Activated CD4-positive, alpha-beta memory T cell treated with anti-CD3 and anti-CD28 coated beads for 36 hours (primary cell): ENCODE measurements at regions not wholly inside any gene's neighbourhood (a gene's known extent, or its start where the extent isn't known, plus 50 kb on each side); places are given as distances from the start of the nearest gene placed in this dataset.

ENCODE experiments used
- CTCF ChIA-PET: fragments of 350-600 bp; sonication (Branson Sonifier 250); formaldehyde crosslinking; loops from one replicate; lab custom pipeline; 2021; ENCODE audit warnings: antibody characterized with exemption, inconsistent platforms; lab: Charles Lee
- POLR2A ChIA-PET: fragments of 350-600 bp; sonication (Branson Sonifier 250); formaldehyde crosslinking; loops from one replicate; lab custom pipeline; 2021; ENCODE audit warnings: antibody characterized with exemption; lab: Charles Lee
- DNase-seq: peaks from one replicate; pipeline ENCODE4 v3.0.0-alpha.2; 2020
- H3K27ac Mint-ChIP-seq: one replicate; pipeline ENCODE4 v1.8.0; 2021; ENCODE audit warnings: mixed read lengths
- H3K27me3 Mint-ChIP-seq: one replicate; pipeline ENCODE4 v1.8.0; 2021; ENCODE audit warnings: mixed read lengths
- H3K36me3 Mint-ChIP-seq: one replicate; pipeline ENCODE4 v1.8.0; 2021; ENCODE audit warnings: mixed read lengths
- H3K4me1 Mint-ChIP-seq: one replicate; pipeline ENCODE4 v1.8.0; 2021; ENCODE audit warnings: low read depth, mixed read lengths
- H3K4me3 Mint-ChIP-seq: one replicate; pipeline ENCODE4 v1.8.0; 2021; ENCODE audit warnings: mild to moderate bottlenecking, mixed read lengths
- H3K9me3 Mint-ChIP-seq: one replicate; pipeline ENCODE4 v1.8.0; 2021; ENCODE audit warnings: mixed read lengths
- intact Hi-C: fragments of 100-400 bp; cut with micrococcal nuclease; formaldehyde crosslinking; loops from one replicate; pipeline ENCODE4 v1.15.1; 2023

- intact Hi-C loops = no loop called here
- Mint-ChIP-seq H3K4me1 (peaks cover 5% of the 10 kb centered on the region), H3K27me3 (peaks cover 17% of the 10 kb centered on the region), H3K9me3 (no peaks in the 10 kb centered on the region), H3K27ac (no peak overlapping the region), H3K36me3 (no peaks in the 10 kb centered on the region), H3K4me3 (no peak overlapping the region)
- ChIA-PET CTCF (no interaction called here), POLR2A (no interaction called here)
- DNase-seq = no peak
These were observed 154.8 kb upstream of the COBL start for GRCh38 chr7:51471210-51471980.

GRCh38 chr7:51467384-51468017, 150.9 kb upstream of the COBL start:
- ChIA-PET CTCF (no interaction called here), POLR2A (no interaction called here)
- Mint-ChIP-seq H3K27ac (no peak overlapping the region), H3K36me3 (no peaks in the 10 kb centered on the region), H3K4me1 (peaks cover 5% of the 10 kb centered on the region), H3K27me3 (peaks cover 14% of the 10 kb centered on the region), H3K9me3 (no peaks in the 10 kb centered on the region), H3K4me3 (no peak overlapping the region)
- intact Hi-C loops = no loop called here
- DNase-seq = no peak

GRCh38 chr7:51459809-51460208, 143.2 kb upstream of the COBL start:
- no peak overlapping the region for H3K27ac Mint-ChIP-seq
- H3K4me1 Mint-ChIP-seq = no peaks in the 10 kb centered on the region
- no peak for DNase-seq
- H3K9me3 Mint-ChIP-seq = no peaks in the 10 kb centered on the region
- intact Hi-C loops = no loop called here
- POLR2A ChIA-PET = no interaction called here
- CTCF ChIA-PET = no interaction called here
- no peaks in the 10 kb centered on the region for H3K27me3 Mint-ChIP-seq
- H3K4me3 Mint-ChIP-seq = no peak overlapping the region
- no peaks in the 10 kb centered on the region for H3K36me3 Mint-ChIP-seq

GRCh38 chr7:51458693-51459092, 142.1 kb upstream of the COBL start:
- CTCF ChIA-PET = no interaction called here
- DNase-seq = no peak
- POLR2A ChIA-PET = no interaction called here
- Mint-ChIP-seq H3K9me3 (no peaks in the 10 kb centered on the region), H3K27me3 (no peaks in the 10 kb centered on the region), H3K4me1 (no peaks in the 10 kb centered on the region), H3K36me3 (no peaks in the 10 kb centered on the region), H3K27ac (no peak overlapping the region), H3K4me3 (no peak overlapping the region)
- intact Hi-C loops = no loop called here

DNA sequence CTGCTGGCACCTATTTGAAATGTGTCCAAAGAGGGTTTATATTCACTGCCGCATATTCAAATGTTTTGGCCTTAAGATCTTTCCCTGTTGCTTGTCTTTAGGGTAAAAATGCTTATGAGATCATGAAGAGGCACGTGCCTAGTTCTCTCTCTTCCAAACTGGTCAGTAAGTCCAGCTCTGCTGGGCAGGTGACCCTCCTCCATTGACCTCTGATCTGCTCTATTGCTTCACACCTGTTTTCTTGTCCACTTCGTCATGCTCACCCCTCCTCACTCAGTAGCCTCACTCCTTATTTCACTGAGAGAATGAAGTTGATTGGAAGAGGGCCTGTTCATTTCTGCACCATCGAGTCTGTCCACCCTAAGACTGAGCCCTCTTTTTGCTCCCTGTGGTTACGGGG, 140.5 kb upstream of the COBL start:
- H3K4me3 Mint-ChIP-seq = no peak overlapping the region
- no peak for DNase-seq
- no peak overlapping the region for H3K27ac Mint-ChIP-seq
- POLR2A ChIA-PET = no interaction called here
- no peaks in the 10 kb centered on the region for H3K9me3 Mint-ChIP-seq
- intact Hi-C loops = no loop called here
- CTCF ChIA-PET = interaction anchor here (1.0 kb wide), 1 partner anchor 27 kb away, joined by 3 read pairs; no protein-coding TSS in a partner anchor
- H3K4me1 Mint-ChIP-seq = no peaks in the 10 kb centered on the region
- no peaks in the 10 kb centered on the region for H3K27me3 Mint-ChIP-seq
- H3K36me3 Mint-ChIP-seq = no peaks in the 10 kb centered on the region

DNA sequence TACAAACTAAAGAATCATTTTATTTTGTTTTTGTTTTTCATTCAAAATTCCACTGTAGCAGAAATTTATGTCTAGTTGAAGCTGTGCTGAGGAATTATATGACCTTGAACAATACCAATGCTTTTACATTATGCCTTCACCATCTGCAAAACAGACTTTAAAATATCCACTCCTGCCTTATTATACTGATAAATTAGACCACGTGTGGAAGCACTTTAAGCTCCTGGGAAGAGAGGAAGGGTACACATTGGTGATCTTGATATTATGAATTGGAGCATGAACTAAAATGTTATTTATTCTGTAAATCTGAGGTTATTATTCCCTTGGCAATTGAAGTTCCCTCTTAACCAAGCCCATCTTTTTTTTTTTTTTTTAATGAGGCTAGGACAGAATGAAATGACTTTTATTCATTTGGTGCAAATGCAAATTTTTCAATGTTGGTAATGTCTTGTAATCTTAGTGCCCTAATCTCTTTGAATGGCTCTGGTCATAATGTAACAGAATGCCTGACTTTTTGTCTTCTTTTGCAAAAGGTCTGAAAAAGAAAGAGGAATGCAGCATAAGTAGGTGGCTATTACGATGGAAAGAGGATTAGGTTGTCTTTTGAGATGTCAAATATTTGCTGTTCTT, 139.9 kb upstream of the COBL start:
- no peaks in the 10 kb centered on the region for H3K36me3 Mint-ChIP-seq
- intact Hi-C loops = no loop called here
- no peak overlapping the region for H3K27ac Mint-ChIP-seq
- no peak overlapping the region for H3K4me3 Mint-ChIP-seq
- no peaks in the 10 kb centered on the region for H3K9me3 Mint-ChIP-seq
- H3K27me3 Mint-ChIP-seq = no peaks in the 10 kb centered on the region
- no peaks in the 10 kb centered on the region for H3K4me1 Mint-ChIP-seq
- no peak for DNase-seq
- ChIA-PET POLR2A (no interaction called here), CTCF (no interaction called here)

GRCh38 chr7:51455948-51456347, 139.3 kb upstream of the COBL start:
- CTCF ChIA-PET = no interaction called here
- no peaks in the 10 kb centered on the region for H3K36me3 Mint-ChIP-seq
- intact Hi-C loops = no loop called here
- no peaks in the 10 kb centered on the region for H3K27me3 Mint-ChIP-seq
- H3K9me3 Mint-ChIP-seq = no peaks in the 10 kb centered on the region
- no peaks in the 10 kb centered on the region for H3K4me1 Mint-ChIP-seq
- H3K4me3 Mint-ChIP-seq = no peak overlapping the region
- DNase-seq = no peak
- H3K27ac Mint-ChIP-seq = no peak overlapping the region
- POLR2A ChIA-PET = no interaction called here

DNA sequence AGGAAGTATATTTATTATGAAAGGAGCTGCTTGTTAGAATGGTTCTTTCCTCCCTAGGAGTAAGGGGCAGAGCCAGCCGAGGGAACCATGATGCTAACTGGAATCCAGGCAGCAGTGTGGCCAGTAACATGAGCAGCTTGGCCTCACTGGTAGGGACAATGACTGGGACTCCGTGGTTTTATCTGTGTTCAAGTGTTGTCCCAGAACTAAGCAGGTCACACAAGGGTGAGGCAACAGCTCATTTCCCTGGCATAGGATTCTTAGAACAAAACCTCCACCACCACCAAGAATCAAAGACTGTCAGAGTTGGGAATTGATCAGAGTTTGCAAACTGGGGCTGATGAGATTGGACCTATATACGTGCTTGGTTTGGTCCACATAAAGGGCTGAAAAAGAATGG, 138.9 kb upstream of the COBL start:
- CTCF ChIA-PET = no interaction called here
- no peak overlapping the region for H3K4me3 Mint-ChIP-seq
- H3K27ac Mint-ChIP-seq = no peak overlapping the region

GRCh38 chr7:51455086-51455485, 138.5 kb upstream of the COBL start:
- no peaks in the 10 kb centered on the region for H3K9me3 Mint-ChIP-seq
- ChIA-PET POLR2A (no interaction called here), CTCF (no interaction called here)
- peaks cover 6% of the 10 kb centered on the region for H3K27me3 Mint-ChIP-seq
- no peak for DNase-seq
- H3K27ac Mint-ChIP-seq = no peak overlapping the region
- no peak overlapping the region for H3K4me3 Mint-ChIP-seq
- intact Hi-C loops = no loop called here
- no peaks in the 10 kb centered on the region for H3K4me1 Mint-ChIP-seq
- no peaks in the 10 kb centered on the region for H3K36me3 Mint-ChIP-seq

More for the DNA sequence above, 138.9 kb upstream of the COBL start:
- H3K27me3 Mint-ChIP-seq = peaks cover 1% of the 10 kb centered on the region
- no peaks in the 10 kb centered on the region for H3K4me1 Mint-ChIP-seq
- POLR2A ChIA-PET = no interaction called here
- no peaks in the 10 kb centered on the region for H3K9me3 Mint-ChIP-seq
- intact Hi-C loops = no loop called here
- no peaks in the 10 kb centered on the region for H3K36me3 Mint-ChIP-seq
- no peak for DNase-seq

- H3K4me3 Mint-ChIP-seq = no peak overlapping the region
- H3K27ac Mint-ChIP-seq = no peak overlapping the region
- no peaks in the 10 kb centered on the region for H3K9me3 Mint-ChIP-seq
- no peak for DNase-seq
- intact Hi-C loops = no loop called here
- peaks cover 11% of the 10 kb centered on the region for H3K27me3 Mint-ChIP-seq
- H3K36me3 Mint-ChIP-seq = no peaks in the 10 kb centered on the region
- ChIA-PET CTCF (no interaction called here), POLR2A (no interaction called here)
- H3K4me1 Mint-ChIP-seq = no peaks in the 10 kb centered on the region
These were observed 136.1 kb upstream of the COBL start for GRCh38 chr7:51452694-51453093.

DNA sequence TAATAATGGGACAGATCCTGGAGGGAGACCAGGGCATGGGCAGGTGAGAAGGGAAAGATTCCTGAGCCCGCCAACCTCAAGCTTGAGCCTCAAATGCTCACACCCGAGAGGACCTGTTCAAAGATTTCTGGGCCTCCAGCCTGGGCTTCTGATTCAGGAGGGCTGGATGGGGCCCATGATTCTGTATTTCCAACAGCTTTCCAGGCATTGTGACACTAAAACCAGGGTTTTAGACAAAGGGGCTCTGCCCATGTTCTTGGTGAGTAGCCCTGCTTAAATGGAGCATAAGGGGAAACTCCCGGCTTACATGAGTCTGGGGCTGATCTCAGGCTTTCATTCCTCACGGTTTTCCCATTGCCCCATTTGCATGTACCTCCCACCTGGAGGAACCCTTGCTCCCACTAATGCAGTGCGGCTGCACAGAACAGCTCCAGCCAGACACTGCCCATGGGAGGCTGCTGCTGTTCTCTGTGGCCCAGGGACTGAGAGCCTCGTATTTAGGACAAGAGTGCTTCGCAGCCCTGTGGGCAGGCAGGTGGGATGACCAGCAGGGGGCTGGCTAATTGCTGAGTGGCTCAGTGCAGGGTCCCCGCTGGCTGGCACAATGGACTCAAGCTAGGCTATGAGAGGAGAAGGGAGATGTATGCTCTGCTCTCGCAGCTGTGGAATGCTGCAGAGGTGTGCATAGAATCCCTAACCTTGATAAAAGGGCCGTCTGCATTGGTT, 135.3 kb upstream of the COBL start:
- no peaks in the 10 kb centered on the region for H3K4me1 Mint-ChIP-seq
- CTCF ChIA-PET = no interaction called here
- DNase-seq = no peak

DNA sequence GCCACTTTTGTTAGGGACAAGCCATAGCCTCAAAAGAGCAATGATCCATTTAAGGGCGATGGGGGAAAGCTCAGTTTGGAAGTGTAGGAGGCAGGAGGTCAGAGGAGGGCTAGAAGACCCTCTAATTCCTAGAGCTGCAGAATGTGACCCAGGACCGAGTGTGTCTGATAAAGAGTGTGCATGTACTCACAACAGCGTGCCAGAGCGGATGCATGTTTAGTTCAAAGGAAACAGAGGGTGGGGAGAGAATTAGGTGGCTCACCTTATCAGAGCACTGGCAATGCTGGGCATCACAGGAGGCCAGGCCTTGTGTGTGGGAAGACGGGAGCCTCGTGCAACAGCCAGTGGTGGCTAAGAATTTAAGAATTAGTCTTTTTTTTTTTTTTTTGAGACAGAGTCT, 133.9 kb upstream of the COBL start:
- H3K4me3 Mint-ChIP-seq = no peak overlapping the region
- DNase-seq = no peak
- H3K27ac Mint-ChIP-seq = no peak overlapping the region
- H3K9me3 Mint-ChIP-seq = no peaks in the 10 kb centered on the region
- intact Hi-C loops = no loop called here
- ChIA-PET POLR2A (no interaction called here), CTCF (no interaction called here)
- H3K4me1 Mint-ChIP-seq = no peaks in the 10 kb centered on the region
- peaks cover 11% of the 10 kb centered on the region for H3K27me3 Mint-ChIP-seq
- no peaks in the 10 kb centered on the region for H3K36me3 Mint-ChIP-seq

More for the DNA sequence above, 135.3 kb upstream of the COBL start:
- Mint-ChIP-seq H3K4me3 (no peak overlapping the region), H3K9me3 (no peaks in the 10 kb centered on the region), H3K27me3 (peaks cover 11% of the 10 kb centered on the region), H3K36me3 (no peaks in the 10 kb centered on the region), H3K27ac (no peak overlapping the region)
- POLR2A ChIA-PET = no interaction called here
- intact Hi-C loops = no loop called here
